D721Med (cell line): ENCODE measurements at regions not wholly inside any gene's neighbourhood (a gene's known extent, or its start where the extent isn't known, plus 50 kb on each side); places are given as distances from the start of the nearest gene placed in this dataset.

ENCODE experiments used
- DNase-seq: peaks from one replicate; pipeline ENCODE4 v3.0.0; 2011; ENCODE audit warnings: low spot score; ENCODE audit not compliant: insufficient read length
- FAIRE-seq: peaks from 2 replicates; lab custom pipeline; 2011; peaks lifted over from hg19 to GRCh38; lab: Jason Lieb, UNC
- TF ChIP-seq, protein P1 (sequence below): IDR thresholded peaks from 2 replicates; pipeline ENCODE4 v1.5.1; 2012; ENCODE audit warnings: mild to moderate bottlenecking, control low read depth; ENCODE audit not compliant: insufficient read depth; ENCODE audit errors: missing control alignments

DNA sequence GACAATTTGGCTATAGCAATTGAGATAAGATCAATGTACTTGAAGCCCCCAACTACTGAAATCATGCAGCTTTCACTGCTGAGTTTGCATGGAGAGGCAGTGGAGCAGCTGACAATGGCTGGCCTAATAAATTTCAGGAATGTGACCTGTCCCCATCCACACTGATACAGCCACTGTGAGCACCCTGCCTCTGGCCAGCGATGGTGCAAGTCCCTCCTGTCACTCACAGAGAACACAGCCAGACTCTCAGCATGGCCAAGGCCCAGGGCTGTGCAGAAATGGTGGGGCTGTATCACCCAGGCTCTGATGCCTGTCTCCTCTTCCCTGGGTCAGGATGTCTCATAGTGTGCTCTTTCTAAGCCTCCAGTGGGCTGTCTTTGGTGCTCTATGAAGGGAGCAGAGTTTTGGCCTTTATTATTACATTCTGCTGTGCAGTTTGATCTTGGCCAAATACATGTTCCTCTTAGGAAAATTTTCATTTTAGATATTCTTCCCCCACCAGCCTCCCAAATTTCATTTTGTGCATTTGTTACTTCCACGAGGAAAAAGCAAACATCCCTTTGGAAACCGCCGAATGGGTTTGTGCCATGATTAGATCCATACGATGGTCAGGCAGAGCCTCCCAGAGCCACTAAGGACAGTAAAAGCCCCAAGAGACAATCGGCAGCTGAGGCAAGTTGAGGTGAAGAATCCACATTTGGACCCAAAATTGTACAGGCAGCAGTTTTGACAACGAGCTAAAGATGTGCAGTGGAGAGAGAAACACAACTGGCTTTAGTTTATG, 85.1 kb upstream of the WSCD2 start:
- FAIRE-seq: no peak
- DNase-seq: no peak
- TF ChIP-seq, protein P1, sequence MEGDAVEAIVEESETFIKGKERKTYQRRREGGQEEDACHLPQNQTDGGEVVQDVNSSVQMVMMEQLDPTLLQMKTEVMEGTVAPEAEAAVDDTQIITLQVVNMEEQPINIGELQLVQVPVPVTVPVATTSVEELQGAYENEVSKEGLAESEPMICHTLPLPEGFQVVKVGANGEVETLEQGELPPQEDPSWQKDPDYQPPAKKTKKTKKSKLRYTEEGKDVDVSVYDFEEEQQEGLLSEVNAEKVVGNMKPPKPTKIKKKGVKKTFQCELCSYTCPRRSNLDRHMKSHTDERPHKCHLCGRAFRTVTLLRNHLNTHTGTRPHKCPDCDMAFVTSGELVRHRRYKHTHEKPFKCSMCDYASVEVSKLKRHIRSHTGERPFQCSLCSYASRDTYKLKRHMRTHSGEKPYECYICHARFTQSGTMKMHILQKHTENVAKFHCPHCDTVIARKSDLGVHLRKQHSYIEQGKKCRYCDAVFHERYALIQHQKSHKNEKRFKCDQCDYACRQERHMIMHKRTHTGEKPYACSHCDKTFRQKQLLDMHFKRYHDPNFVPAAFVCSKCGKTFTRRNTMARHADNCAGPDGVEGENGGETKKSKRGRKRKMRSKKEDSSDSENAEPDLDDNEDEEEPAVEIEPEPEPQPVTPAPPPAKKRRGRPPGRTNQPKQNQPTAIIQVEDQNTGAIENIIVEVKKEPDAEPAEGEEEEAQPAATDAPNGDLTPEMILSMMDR: no peak

DNA sequence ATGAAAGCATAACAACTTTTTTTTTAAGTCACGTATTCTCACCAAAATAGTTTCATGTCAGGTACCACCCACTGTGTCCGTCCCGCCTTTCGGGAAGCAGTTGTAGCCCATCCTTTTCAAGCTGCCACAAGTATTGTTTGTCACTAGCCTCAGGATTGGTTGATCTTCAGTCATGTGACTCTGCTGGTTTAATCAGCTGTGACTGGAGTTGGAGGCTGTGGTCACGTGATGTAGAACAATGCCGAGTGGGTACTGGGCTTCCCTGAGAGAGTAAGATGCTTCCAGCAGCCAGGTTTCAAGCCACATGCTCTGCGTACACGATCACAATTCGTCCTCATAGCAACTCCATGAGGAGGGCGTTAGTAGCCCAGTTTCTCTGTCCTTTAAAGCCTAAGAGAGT, 83.0 kb upstream of the WSCD2 start:
- FAIRE-seq (no peak), DNase-seq (no peak)
- TF ChIP-seq, protein P1: no peak

DNA sequence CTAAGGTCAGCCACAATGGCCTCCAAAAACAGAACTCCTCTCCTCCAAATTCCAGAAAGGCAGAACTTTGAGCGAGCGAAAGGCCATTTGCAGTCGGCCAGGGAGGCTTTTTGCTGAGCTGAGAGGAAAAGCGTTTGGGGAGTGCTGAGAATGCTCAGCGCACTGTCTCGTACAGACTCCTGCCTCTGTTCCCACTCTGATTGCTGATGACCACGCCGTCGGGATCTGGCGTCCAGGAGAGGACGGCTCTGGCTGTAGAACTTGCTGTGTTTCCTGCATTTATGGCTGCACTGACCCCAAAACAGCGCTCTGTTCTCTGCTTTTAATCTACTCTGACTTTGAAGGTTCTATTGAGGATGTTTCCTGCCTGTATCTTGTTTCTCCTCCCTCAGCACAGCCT, 82.4 kb upstream of the WSCD2 start:
- DNase-seq (no peak), FAIRE-seq (no peak)
- TF ChIP-seq, protein P1: no peak

DNA sequence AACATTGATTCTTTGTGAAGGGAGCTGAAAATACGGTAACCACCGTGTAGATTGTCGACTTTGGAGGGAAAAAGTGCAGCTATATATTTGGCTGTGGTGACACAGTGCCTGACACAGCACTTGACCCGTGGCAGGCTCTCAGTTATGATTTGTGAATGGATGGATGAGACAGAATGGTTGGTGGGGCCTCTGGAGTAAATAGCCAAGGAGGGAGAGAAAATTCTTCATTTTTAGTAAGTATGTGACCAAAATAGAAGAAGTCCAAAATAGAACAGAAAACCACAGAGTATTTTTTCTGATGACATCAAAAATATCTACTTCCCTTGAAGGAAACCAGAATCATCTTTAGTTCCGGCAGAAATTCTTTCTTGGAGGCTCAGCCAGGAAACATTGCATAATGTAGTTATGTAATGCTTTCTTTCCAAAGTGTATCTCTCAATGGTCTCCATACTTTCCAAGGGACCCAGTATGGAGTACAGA, 82.0 kb upstream of the WSCD2 start:
- FAIRE-seq (no peak), DNase-seq (no peak)
- TF ChIP-seq, protein P1: no peak

DNA sequence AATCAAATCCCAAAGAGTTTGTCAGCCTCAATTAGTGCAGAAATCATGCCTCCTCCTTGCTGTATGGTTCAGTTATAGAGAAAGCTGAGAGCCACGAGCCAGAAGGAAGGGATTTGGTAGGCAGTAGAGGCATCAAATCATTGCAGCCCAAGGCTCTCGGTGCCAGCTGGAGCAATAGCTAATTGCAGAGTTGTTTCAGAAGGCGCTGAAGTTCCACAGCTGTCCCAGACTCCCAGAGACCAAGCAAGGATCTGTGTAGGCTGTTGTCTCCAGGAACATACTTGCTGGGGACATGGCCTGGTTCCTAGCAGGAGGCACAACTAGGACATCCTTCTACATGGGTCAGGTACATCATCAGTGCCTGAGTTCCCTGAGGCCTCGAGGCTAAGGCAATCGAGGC, 80.4 kb upstream of the WSCD2 start:
- DNase-seq (no peak), FAIRE-seq (no peak)
- TF ChIP-seq, protein P1: no peak

DNA sequence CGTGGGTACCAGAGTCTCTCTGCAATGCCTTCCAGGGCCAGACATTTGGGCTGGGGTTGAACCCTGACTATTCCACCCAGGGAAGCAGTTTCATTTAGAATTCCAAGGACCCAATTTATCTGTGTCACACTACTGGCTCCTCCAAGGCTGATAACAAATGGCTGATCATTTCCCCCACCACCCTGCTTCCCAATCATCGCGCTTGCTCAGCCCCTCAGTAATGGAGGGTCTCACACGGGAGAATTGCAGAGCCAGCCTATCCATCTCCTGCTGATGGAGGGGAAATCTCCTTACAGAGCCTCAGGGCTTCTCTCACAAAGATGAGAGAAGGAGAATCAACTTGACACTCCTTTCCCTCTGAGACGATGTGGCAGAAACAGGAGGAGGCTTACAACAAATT, 78.4 kb upstream of the WSCD2 start:
- FAIRE-seq: no peak
- TF ChIP-seq, protein P1: no peak
- no peak for DNase-seq

DNA sequence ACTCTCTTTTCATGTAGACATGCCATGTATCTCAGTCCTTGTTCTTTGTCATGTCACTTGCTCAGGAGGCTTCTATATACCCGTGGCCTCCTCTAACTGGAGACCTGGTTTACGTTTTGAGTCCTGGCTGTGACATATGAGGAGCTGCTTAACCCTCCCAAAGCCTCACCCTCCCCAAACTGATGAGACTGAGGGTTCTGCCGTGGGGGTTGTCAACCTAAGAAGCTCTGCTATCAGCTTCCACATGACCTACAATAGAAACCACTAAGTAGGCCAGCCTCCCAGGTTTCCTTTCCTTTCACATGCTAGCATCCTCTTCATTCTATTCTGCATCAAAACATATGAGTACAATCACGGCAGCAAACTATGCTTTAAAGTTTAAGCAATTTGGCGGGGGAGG, 76.8 kb upstream of the WSCD2 start:
- TF ChIP-seq, protein P1: no peak
- DNase-seq (no peak), FAIRE-seq (no peak)
